ENCODE measurements at regions not wholly inside any gene's neighbourhood (a gene's known extent, or its start where the extent isn't known, plus 50 kb on each side); places are given as distances from the start of the nearest gene placed in this dataset.

- no peaks in the 10 kb centered on the region for H3K9me3 Mint-ChIP-seq (ENCODE audit: unreplicated experiment)
- no peak for TF ChIP-seq CTCF (IDR thresholded peaks at IDR 0.05; ENCODE audit: unreplicated experiment)
- no peak overlapping the region for H3K27ac Mint-ChIP-seq (ENCODE audit: unreplicated experiment)
- H3K27me3 Mint-ChIP-seq (ENCODE audit: unreplicated experiment), result no peaks in the 10 kb centered on the region
- no peak for DNase-seq (ENCODE audit: low spot score)
- no peak overlapping the region for H3K4me3 Mint-ChIP-seq (ENCODE audit: unreplicated experiment)
- H3K36me3 Mint-ChIP-seq (ENCODE audit: low read depth, unreplicated experiment), result no peaks in the 10 kb centered on the region
- H3K4me1 Mint-ChIP-seq (ENCODE audit: unreplicated experiment), result no peaks in the 10 kb centered on the region
These were observed 306.6 kb upstream of the TENM4 start for GRCh38 chr11:79747406-79747805.

DNA sequence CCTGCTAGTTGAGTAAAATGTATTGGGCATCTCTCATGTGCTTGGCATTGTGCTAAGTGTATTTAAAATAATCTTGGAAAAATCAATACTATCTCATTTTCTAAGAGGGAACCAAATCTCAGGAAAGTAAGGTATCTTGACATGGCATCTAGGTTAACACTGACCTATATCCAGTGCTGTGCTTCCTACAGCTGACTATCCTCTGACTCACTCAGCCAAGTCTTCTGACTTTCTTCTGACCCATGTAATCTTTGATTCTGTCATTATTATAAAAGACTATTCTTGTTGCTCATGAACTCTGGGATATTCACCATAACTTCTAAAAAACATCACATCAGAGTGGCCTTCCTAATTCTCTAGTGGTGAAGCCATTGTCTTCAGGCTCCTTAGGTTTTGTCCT is 304.1 kb upstream of the TENM4 start:
- H3K4me3 Mint-ChIP-seq (ENCODE audit: unreplicated experiment), result no peak overlapping the region
- no peaks in the 10 kb centered on the region for H3K9me3 Mint-ChIP-seq (ENCODE audit: unreplicated experiment)

DNA sequence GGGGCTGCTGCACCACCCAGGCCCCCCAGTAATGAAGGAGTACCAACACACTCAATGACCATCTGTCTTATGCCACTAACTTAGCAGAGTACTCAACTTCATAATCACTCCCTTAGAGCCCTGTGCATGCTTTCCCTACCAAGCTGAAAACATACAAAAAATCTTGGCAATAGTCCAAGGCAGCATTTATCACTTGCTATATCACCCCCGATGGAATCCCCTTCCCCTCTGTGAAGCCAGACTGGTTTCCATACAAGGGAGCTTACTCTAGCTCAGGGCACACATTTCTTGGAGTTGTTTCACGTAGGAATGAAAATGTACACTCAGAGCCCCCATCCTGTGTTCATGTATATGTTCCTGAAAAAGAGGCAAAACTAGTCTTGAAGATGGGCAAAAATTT is 301.3 kb upstream of the TENM4 start:
- Mint-ChIP-seq H3K27ac (ENCODE audit: unreplicated experiment) (no peak overlapping the region), H3K27me3 (ENCODE audit: unreplicated experiment) (peaks cover 4% of the 10 kb centered on the region), H3K4me3 (ENCODE audit: unreplicated experiment) (no peak overlapping the region), H3K36me3 (ENCODE audit: low read depth, unreplicated experiment) (no peaks in the 10 kb centered on the region), H3K4me1 (ENCODE audit: unreplicated experiment) (no peaks in the 10 kb centered on the region), H3K9me3 (ENCODE audit: unreplicated experiment) (no peaks in the 10 kb centered on the region)
- TF ChIP-seq CTCF (IDR thresholded peaks at IDR 0.05; ENCODE audit: unreplicated experiment), result no peak
- no peak for DNase-seq (ENCODE audit: low spot score)

More for the DNA sequence above, 304.1 kb upstream of the TENM4 start:
- Mint-ChIP-seq H3K4me1 (ENCODE audit: unreplicated experiment) (no peaks in the 10 kb centered on the region), H3K27ac (ENCODE audit: unreplicated experiment) (no peak overlapping the region), H3K27me3 (ENCODE audit: unreplicated experiment) (peaks cover 4% of the 10 kb centered on the region), H3K36me3 (ENCODE audit: low read depth, unreplicated experiment) (no peaks in the 10 kb centered on the region)
- no peak for DNase-seq (ENCODE audit: low spot score)
- TF ChIP-seq CTCF (IDR thresholded peaks at IDR 0.05; ENCODE audit: unreplicated experiment), result no peak

GRCh38 chr11:79739591-79739990 is 298.8 kb upstream of the TENM4 start:
- Mint-ChIP-seq H3K36me3 (ENCODE audit: low read depth, unreplicated experiment) (no peaks in the 10 kb centered on the region), H3K9me3 (ENCODE audit: unreplicated experiment) (no peaks in the 10 kb centered on the region), H3K27me3 (ENCODE audit: unreplicated experiment) (peaks cover 4% of the 10 kb centered on the region), H3K27ac (ENCODE audit: unreplicated experiment) (no peak overlapping the region), H3K4me1 (ENCODE audit: unreplicated experiment) (no peaks in the 10 kb centered on the region), H3K4me3 (ENCODE audit: unreplicated experiment) (no peak overlapping the region)
- TF ChIP-seq CTCF (IDR thresholded peaks at IDR 0.05; ENCODE audit: unreplicated experiment), result no peak
- no peak for DNase-seq (ENCODE audit: low spot score)

DNA sequence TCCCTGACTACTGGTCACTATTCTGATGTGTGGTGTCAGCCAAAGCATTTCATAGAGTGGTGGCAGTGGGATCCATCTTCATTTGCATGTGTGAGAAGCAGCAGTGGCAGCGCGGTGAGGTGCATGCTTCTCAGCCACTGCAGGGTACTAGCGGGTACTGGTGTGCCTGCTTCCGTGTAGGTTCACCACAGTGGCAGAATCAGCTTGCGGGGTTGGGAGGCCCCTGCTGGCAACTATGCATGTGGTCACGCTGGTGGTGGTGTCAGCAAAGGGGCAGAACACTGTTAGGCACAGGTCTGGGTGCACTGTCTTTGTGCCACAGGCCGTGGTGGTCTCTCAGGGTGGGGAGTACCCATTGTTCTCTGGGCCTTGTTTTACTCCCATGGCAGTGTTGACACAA is 286.4 kb upstream of the TENM4 start:
- H3K27me3 Mint-ChIP-seq (ENCODE audit: unreplicated experiment), result peaks cover 2% of the 10 kb centered on the region
- no peak for TF ChIP-seq CTCF (IDR thresholded peaks at IDR 0.05; ENCODE audit: unreplicated experiment)
- no peak for DNase-seq (ENCODE audit: low spot score)
- no peaks in the 10 kb centered on the region for H3K9me3 Mint-ChIP-seq (ENCODE audit: unreplicated experiment)
- H3K27ac Mint-ChIP-seq (ENCODE audit: unreplicated experiment), result no peak overlapping the region
- H3K4me3 Mint-ChIP-seq (ENCODE audit: unreplicated experiment), result no peak overlapping the region
- H3K36me3 Mint-ChIP-seq (ENCODE audit: low read depth, unreplicated experiment), result no peaks in the 10 kb centered on the region
- H3K4me1 Mint-ChIP-seq (ENCODE audit: unreplicated experiment), result no peaks in the 10 kb centered on the region
